Liver (tissue), 8 donors: ENCODE measurements at regions not wholly inside any gene's neighbourhood (a gene's known extent, or its start where the extent isn't known, plus 50 kb on each side); places are given as distances from the start of the nearest gene placed in this dataset.

ENCODE experiments used
- DNase-seq: peaks from one replicate; pipeline ENCODE4 v3.0.0-alpha.2; 2017; ENCODE audit warnings: low spot score
- H3K27ac ChIP-seq, 2 donors: one replicate each; pipeline ENCODE4 v1.7.0; 2013; ENCODE audit warnings: inconsistent platforms in 2 of 2, low read length in 2 of 2, control low read depth in 1 of 2, low read depth in 1 of 2, mild to moderate bottlenecking in 1 of 2
- H3K27me3 ChIP-seq, 4 donors: one replicate each; pipeline versions ENCODE4 v1.6.1 to v1.7.0; 2013; ENCODE audit warnings: low read length in 3 of 4, inconsistent platforms in 1 of 4, mild to moderate bottlenecking in 1 of 4, moderate library complexity in 1 of 4; ENCODE audit not compliant: control insufficient read depth in 4 of 4, insufficient read depth in 4 of 4
- H3K36me3 ChIP-seq, 4 donors: one replicate each; pipeline versions ENCODE4 v1.6.1 to v1.7.0; 2013; ENCODE audit warnings: low read length in 3 of 4, mild to moderate bottlenecking in 3 of 4, low read depth in 1 of 4, moderate library complexity in 1 of 4; ENCODE audit not compliant: control insufficient read depth in 4 of 4, insufficient read depth in 3 of 4
- H3K4me1 ChIP-seq, 4 donors: one replicate each; pipeline versions ENCODE4 v1.6.1 to v1.7.0; 2013; ENCODE audit warnings: low read length in 3 of 4, mild to moderate bottlenecking in 3 of 4, moderate library complexity in 1 of 4; ENCODE audit not compliant: control insufficient read depth in 4 of 4, insufficient read depth in 4 of 4
- H3K4me3 ChIP-seq, 3 donors: one replicate each; pipeline versions ENCODE4 v1.6.1 to v1.7.0; 2013; ENCODE audit warnings: low read length in 3 of 3, control low read depth in 1 of 3, low read depth in 1 of 3, mild to moderate bottlenecking in 1 of 3
- H3K9ac ChIP-seq, 2 donors: one replicate each; pipeline ENCODE4 v1.7.0; 2013; ENCODE audit warnings: low read length in 2 of 2, mild to moderate bottlenecking in 2 of 2, moderate library complexity in 2 of 2, control low read depth in 1 of 2, low read depth in 1 of 2
- H3K9me3 ChIP-seq, 4 donors: one replicate each; pipeline versions ENCODE4 v1.6.1 to v1.7.0; 2013; ENCODE audit warnings: low read length in 3 of 4; ENCODE audit not compliant: control insufficient read depth in 4 of 4
- EGR1 ChIP-seq, 2 donors: IDR thresholded peaks; 2 replicates each; pipeline ENCODE4 v1.6.1; 2016 to 2018; ENCODE audit warnings: antibody characterized with exemption in 2 of 2, low read depth in 2 of 2
- FOXA1 ChIP-seq: IDR thresholded peaks from 2 replicates; pipeline ENCODE4 v1.6.1; 2016; ENCODE audit warnings: antibody characterized with exemption
- FOXA2 ChIP-seq: IDR thresholded peaks from 2 replicates; pipeline ENCODE4 v1.6.1; 2016; ENCODE audit warnings: antibody characterized with exemption
- GABPA ChIP-seq, 2 donors: IDR thresholded peaks in 1 of 2; conservative IDR thresholded peaks in 1 of 2; 2 replicates each; pipeline ENCODE4 v1.6.1; 2016; ENCODE audit warnings: antibody characterized with exemption in 2 of 2, mild to moderate bottlenecking in 1 of 2, moderate library complexity in 1 of 2
- HNF4A ChIP-seq, 2 donors: conservative IDR thresholded peaks; 2 replicates each; pipeline ENCODE4 v1.6.1; 2016; ENCODE audit warnings: antibody characterized with exemption in 2 of 2, mild to moderate bottlenecking in 2 of 2
- HNF4G ChIP-seq: IDR thresholded peaks from 2 replicates; pipeline ENCODE4 v1.6.1; 2016; ENCODE audit warnings: antibody characterized with exemption
- JUND ChIP-seq, 2 donors: IDR thresholded peaks; 2 replicates each; pipeline ENCODE4 v1.6.1; 2016; ENCODE audit warnings: antibody characterized with exemption in 2 of 2
- NR2F2 ChIP-seq: IDR thresholded peaks from 2 replicates; pipeline ENCODE4 v1.6.1; 2016; ENCODE audit warnings: antibody characterized with exemption
- RAD21 ChIP-seq, 2 donors: IDR thresholded peaks; 2 replicates each; pipeline ENCODE4 v1.6.1; 2016; ENCODE audit warnings: antibody characterized with exemption in 2 of 2, mild to moderate bottlenecking in 2 of 2
- RXRA ChIP-seq, 2 donors: IDR thresholded peaks; 2 replicates each; pipeline ENCODE4 v1.6.1; 2017 to 2018; ENCODE audit warnings: antibody characterized with exemption in 2 of 2, mild to moderate bottlenecking in 1 of 2
- SP1 ChIP-seq: IDR thresholded peaks from 2 replicates; pipeline ENCODE4 v1.6.1; 2018; ENCODE audit warnings: antibody characterized with exemption, mild to moderate bottlenecking
- TAF1 ChIP-seq: conservative IDR thresholded peaks from 2 replicates; pipeline ENCODE4 v1.6.1; 2016; ENCODE audit warnings: antibody characterized with exemption, mild to moderate bottlenecking
- YY1 ChIP-seq: IDR thresholded peaks from 2 replicates; pipeline ENCODE4 v1.6.1; 2016; ENCODE audit warnings: antibody characterized with exemption, mild to moderate bottlenecking
- WGBS: extraction: QIAGEN DNeasy Blood & Tissue Kit; methylation state at CpG from one replicate; pipeline ENCODE4 v1.1.7; 2013; 5-methylcytosine and 5-hydroxymethylcytosine counted together
- TF ChIP-seq, protein P1 (sequence below): IDR thresholded peaks from 2 replicates; pipeline ENCODE4 v1.6.1; 2016; ENCODE audit warnings: antibody characterized with exemption
- TF ChIP-seq, protein P2 (sequence below): fragments of 150-350 bp; IDR thresholded peaks from 2 replicates; pipeline ENCODE4 v1.5.1; 2017; ENCODE audit warnings: improper control_type of control experiment, low read depth, low read length; ENCODE audit not compliant: missing input control
- TF ChIP-seq, protein P3 (sequence below): IDR thresholded peaks from 2 replicates; pipeline ENCODE4 v1.6.1; 2016; ENCODE audit warnings: antibody characterized with exemption, mild to moderate bottlenecking
- TF ChIP-seq, protein P4 (sequence below): IDR thresholded peaks from 2 replicates; pipeline ENCODE4 v1.6.1; 2016; ENCODE audit warnings: antibody characterized with exemption
- TF ChIP-seq, protein P5 (sequence below): IDR thresholded peaks from 2 replicates; pipeline ENCODE4 v1.6.1; 2016; ENCODE audit warnings: antibody characterized with exemption
- donor health status: healthy.
- donor health status: healthy.
- donor health status: healthy.
- donor health status: healthy.
- donor health status: healthy.

DNA sequence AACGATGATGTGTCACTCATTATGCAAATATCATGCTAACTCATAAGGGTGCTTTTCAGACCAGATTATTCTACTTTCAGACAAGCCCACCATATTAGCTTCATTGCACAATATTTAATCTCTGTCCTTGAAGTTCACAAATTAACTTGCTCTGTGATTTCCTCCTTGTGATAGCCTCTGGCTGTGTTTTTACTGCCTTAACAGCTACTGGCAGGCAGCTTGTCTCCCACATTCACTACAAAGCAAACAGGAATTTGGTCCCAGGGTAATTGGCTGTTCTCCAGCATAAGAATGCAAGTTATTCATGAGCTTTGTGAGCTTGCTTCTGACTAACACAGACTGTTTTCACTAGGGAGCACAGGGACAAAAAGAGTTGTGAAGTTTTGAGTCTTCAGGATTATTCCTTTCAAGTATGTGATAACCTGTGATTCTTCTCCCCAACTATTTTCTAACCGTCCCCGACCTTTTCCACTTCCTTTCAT, 87.9 kb upstream of the HMCN1 start:
- no peaks in the 10 kb centered on the region for H3K27me3 ChIP-seq
- 9% methylated on average over 3 of the region's 3 CpGs for WGBS
- H3K4me3 ChIP-seq = no peak overlapping the region
- peaks cover 0 to 3% (median 0%) of the 10 kb centered on the region in 4 donors for H3K9me3 ChIP-seq
- peak; percentile 39 for DNase-seq
- H3K27ac ChIP-seq = peak overlapping the region; percentile 42 to 50
- peak overlapping the region in 1 of 2 donors; percentile 26 for H3K9ac ChIP-seq
- no peaks in the 10 kb centered on the region for H3K36me3 ChIP-seq
- TF ChIP-seq, protein P1, sequence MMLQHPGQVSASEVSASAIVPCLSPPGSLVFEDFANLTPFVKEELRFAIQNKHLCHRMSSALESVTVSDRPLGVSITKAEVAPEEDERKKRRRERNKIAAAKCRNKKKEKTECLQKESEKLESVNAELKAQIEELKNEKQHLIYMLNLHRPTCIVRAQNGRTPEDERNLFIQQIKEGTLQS = no peak
- TF ChIP-seq HNF4A (conservative IDR thresholded peaks at IDR 0.05) = peak; percentile 96 to 97
- TF ChIP-seq TAF1 = no peak
- TF ChIP-seq, protein P2, sequence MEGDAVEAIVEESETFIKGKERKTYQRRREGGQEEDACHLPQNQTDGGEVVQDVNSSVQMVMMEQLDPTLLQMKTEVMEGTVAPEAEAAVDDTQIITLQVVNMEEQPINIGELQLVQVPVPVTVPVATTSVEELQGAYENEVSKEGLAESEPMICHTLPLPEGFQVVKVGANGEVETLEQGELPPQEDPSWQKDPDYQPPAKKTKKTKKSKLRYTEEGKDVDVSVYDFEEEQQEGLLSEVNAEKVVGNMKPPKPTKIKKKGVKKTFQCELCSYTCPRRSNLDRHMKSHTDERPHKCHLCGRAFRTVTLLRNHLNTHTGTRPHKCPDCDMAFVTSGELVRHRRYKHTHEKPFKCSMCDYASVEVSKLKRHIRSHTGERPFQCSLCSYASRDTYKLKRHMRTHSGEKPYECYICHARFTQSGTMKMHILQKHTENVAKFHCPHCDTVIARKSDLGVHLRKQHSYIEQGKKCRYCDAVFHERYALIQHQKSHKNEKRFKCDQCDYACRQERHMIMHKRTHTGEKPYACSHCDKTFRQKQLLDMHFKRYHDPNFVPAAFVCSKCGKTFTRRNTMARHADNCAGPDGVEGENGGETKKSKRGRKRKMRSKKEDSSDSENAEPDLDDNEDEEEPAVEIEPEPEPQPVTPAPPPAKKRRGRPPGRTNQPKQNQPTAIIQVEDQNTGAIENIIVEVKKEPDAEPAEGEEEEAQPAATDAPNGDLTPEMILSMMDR = no peak
- TF ChIP-seq JUND (IDR thresholded peaks at IDR 0.05) = peak; percentile 65 to 88
- TF ChIP-seq RAD21 (IDR thresholded peaks at IDR 0.05) = peak; percentile 62 to 70
- TF ChIP-seq RXRA (IDR thresholded peaks at IDR 0.05) = peak; percentile 67 to 82
- TF ChIP-seq GABPA (IDR thresholded peaks at IDR 0.05 in 1 of 2, conservative IDR thresholded peaks at IDR 0.05 in 1 of 2) = no peak
- TF ChIP-seq, protein P3, sequence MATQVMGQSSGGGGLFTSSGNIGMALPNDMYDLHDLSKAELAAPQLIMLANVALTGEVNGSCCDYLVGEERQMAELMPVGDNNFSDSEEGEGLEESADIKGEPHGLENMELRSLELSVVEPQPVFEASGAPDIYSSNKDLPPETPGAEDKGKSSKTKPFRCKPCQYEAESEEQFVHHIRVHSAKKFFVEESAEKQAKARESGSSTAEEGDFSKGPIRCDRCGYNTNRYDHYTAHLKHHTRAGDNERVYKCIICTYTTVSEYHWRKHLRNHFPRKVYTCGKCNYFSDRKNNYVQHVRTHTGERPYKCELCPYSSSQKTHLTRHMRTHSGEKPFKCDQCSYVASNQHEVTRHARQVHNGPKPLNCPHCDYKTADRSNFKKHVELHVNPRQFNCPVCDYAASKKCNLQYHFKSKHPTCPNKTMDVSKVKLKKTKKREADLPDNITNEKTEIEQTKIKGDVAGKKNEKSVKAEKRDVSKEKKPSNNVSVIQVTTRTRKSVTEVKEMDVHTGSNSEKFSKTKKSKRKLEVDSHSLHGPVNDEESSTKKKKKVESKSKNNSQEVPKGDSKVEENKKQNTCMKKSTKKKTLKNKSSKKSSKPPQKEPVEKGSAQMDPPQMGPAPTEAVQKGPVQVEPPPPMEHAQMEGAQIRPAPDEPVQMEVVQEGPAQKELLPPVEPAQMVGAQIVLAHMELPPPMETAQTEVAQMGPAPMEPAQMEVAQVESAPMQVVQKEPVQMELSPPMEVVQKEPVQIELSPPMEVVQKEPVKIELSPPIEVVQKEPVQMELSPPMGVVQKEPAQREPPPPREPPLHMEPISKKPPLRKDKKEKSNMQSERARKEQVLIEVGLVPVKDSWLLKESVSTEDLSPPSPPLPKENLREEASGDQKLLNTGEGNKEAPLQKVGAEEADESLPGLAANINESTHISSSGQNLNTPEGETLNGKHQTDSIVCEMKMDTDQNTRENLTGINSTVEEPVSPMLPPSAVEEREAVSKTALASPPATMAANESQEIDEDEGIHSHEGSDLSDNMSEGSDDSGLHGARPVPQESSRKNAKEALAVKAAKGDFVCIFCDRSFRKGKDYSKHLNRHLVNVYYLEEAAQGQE = peak; percentile 74
- TF ChIP-seq, protein P4, sequence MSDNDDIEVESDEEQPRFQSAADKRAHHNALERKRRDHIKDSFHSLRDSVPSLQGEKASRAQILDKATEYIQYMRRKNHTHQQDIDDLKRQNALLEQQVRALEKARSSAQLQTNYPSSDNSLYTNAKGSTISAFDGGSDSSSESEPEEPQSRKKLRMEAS = peak; percentile 70
- TF ChIP-seq YY1 = peak; percentile 73
- TF ChIP-seq NR2F2 = peak; percentile 82
- no peak for TF ChIP-seq EGR1 (IDR thresholded peaks at IDR 0.05; ENCODE audit: low read depth in 2 of 2)
- peak; percentile 94 for TF ChIP-seq SP1
- TF ChIP-seq FOXA2 = peak; percentile 81
- peak; percentile 79 for TF ChIP-seq HNF4G
- peak; percentile 85 for TF ChIP-seq FOXA1
- TF ChIP-seq, protein P5, sequence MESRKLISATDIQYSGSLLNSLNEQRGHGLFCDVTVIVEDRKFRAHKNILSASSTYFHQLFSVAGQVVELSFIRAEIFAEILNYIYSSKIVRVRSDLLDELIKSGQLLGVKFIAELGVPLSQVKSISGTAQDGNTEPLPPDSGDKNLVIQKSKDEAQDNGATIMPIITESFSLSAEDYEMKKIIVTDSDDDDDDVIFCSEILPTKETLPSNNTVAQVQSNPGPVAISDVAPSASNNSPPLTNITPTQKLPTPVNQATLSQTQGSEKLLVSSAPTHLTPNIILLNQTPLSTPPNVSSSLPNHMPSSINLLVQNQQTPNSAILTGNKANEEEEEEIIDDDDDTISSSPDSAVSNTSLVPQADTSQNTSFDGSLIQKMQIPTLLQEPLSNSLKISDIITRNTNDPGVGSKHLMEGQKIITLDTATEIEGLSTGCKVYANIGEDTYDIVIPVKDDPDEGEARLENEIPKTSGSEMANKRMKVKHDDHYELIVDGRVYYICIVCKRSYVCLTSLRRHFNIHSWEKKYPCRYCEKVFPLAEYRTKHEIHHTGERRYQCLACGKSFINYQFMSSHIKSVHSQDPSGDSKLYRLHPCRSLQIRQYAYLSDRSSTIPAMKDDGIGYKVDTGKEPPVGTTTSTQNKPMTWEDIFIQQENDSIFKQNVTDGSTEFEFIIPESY = peak; percentile 77
- peaks cover 3 to 16% (median 15%) of the 10 kb centered on the region in 4 donors for H3K4me1 ChIP-seq
